ENCODE measurements at regions not wholly inside any gene's neighbourhood (a gene's known extent, or its start where the extent isn't known, plus 50 kb on each side); places are given as distances from the start of the nearest gene placed in this dataset.
"Not testable (repeated sequence)": the region's sequence is repeated elsewhere in the genome, so short reads cannot be mapped to it uniquely, and the experiment has no call there.

DNA sequence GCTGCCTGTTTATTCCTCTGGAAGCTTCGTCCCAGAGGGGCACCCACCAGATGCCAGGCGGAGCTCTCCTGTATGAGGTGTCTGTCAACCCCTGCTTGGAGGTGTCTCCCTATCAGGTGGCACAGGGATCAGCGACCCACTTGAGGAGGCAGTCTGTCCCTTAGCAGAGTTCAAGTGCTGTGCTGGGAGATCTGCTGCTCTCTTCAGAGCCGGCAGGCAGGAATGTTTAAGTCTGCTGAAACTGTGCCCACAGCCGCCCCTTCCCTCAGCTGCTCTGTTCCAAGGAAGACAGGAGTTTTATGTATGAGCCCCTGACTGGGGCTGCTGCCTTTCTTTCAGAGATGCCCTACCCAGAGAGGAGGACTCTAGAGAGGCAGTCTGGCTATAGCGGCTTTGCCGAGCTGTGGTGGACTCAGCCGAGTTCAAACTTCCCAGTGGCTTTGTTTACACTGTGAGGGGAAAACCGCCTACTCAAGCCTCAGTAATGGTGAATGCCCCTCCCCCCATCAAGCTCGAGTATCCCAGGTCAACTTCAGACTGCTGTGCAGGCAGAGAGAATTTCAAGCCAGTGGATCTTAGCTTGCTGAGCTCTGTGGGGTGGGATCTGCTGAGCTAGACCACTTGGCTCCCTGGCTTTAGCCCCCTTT, 279.8 kb downstream of the TTC8 start:
- not testable (repeated sequence) for H3K27ac Mint-ChIP-seq

DNA sequence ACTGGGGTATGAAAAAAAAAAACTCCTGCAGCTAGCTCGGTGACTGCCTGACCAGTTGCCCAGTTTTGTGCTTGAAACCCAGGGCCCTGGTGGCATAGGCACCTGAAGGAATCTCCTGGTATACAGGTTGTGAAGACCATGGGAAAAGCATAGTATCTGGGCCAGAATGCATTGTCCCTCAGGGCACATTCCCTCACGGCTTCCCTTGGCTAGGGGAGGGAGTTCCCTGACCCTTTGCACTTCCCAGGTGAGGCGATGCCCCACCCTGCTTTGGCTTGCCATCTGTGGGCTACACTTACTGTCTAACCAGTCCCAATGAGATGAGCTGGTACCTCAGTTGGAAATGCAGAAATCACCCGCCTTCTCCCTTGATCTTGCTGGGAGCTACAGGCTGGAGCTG, 280.4 kb downstream of the TTC8 start:
- Mint-ChIP-seq H3K27me3 (ENCODE audit: low read depth) (peaks cover 75% of the 10 kb centered on the region), H3K9me3 (peaks cover 36% of the 10 kb centered on the region), H3K36me3 (peaks cover 19% of the 10 kb centered on the region)
- H3K27ac Mint-ChIP-seq; POLR2A ChIA-PET; H3K4me3 Mint-ChIP-seq; CTCF ChIA-PET; DNase-seq (ENCODE audit: low spot score); ATAC-seq; H3K4me1 Mint-ChIP-seq: not testable (repeated sequence)

More for the DNA sequence above, 279.8 kb downstream of the TTC8 start:
- DNase-seq (ENCODE audit: low spot score); POLR2A ChIA-PET; CTCF ChIA-PET; ATAC-seq; H3K4me1 Mint-ChIP-seq; H3K4me3 Mint-ChIP-seq: not testable (repeated sequence)
- Mint-ChIP-seq H3K36me3 (peaks cover 19% of the 10 kb centered on the region), H3K27me3 (ENCODE audit: low read depth) (peaks cover 75% of the 10 kb centered on the region), H3K9me3 (peaks cover 40% of the 10 kb centered on the region)
